ENCODE measurements at regions not wholly inside any gene's neighbourhood (a gene's known extent, or its start where the extent isn't known, plus 50 kb on each side); places are given as distances from the start of the nearest gene placed in this dataset.

GRCh38 chr5:3684771-3685354 is 89.2 kb downstream of the IRX1 start:
- no peak overlapping the region for H3K27ac Mint-ChIP-seq
- no peak overlapping the region for H3K27ac ChIP-seq (ENCODE audit: low read depth)
- H4K20me1 ChIP-seq (replicated peaks; ENCODE audit: insufficient read depth), result no peaks in the 10 kb centered on the region
- peaks cover 7% of the 10 kb centered on the region; the same call in 2 of the 3 replicates for H3K4me1 Mint-ChIP-seq
- no peak overlapping the region for H3K4me2 ChIP-seq
- no peak overlapping the region for H2AFZ ChIP-seq
- no peaks in the 10 kb centered on the region for H3F3A ChIP-seq (replicated peaks; ENCODE audit: low read depth)
- H3K4me1 ChIP-seq (ENCODE audit: insufficient read depth), result no peaks in the 10 kb centered on the region
- ATAC-seq (no peak), DNase-seq (ENCODE audit: low spot score) (no peak)
- H3K36me3 ChIP-seq (ENCODE audit: insufficient read depth), result no peaks in the 10 kb centered on the region
- no peaks in the 10 kb centered on the region for H3K36me3 Mint-ChIP-seq (ENCODE audit: low read depth)
- TF ChIP-seq NANOG (IDR thresholded peaks at IDR 0.05; ENCODE audit: borderline replicate concordance) (no peak), JUNB (IDR thresholded peaks at IDR 0.05; ENCODE audit: unreplicated experiment) (no peak), ZNF114 (CRISPR knock-in tag; IDR thresholded peaks at IDR 0.05) (no peak), ETS1 (IDR thresholded peaks at IDR 0.05) (no peak), POLR2AphosphoS5 (IDR thresholded peaks at IDR 0.05; ENCODE audit: low read depth) (no peak), REST (IDR thresholded peaks at IDR 0.05; ENCODE audit: unreplicated experiment) (no peak), ZNF331 (CRISPR knock-in tag; IDR thresholded peaks at IDR 0.05; ENCODE audit: low read depth) (no peak), CREB1 (CRISPR knock-in tag; IDR thresholded peaks at IDR 0.05; ENCODE audit: low read depth) (no peak), STAT1 (IDR thresholded peaks at IDR 0.05; ENCODE audit: unreplicated experiment) (no peak), EZH2phosphoT487 (IDR thresholded peaks at IDR 0.05; ENCODE audit: unreplicated experiment) (no peak), EZH2 (IDR thresholded peaks at IDR 0.05; ENCODE audit: low read depth, unreplicated experiment) (no peak)
- TF ChIP-seq, protein P1, sequence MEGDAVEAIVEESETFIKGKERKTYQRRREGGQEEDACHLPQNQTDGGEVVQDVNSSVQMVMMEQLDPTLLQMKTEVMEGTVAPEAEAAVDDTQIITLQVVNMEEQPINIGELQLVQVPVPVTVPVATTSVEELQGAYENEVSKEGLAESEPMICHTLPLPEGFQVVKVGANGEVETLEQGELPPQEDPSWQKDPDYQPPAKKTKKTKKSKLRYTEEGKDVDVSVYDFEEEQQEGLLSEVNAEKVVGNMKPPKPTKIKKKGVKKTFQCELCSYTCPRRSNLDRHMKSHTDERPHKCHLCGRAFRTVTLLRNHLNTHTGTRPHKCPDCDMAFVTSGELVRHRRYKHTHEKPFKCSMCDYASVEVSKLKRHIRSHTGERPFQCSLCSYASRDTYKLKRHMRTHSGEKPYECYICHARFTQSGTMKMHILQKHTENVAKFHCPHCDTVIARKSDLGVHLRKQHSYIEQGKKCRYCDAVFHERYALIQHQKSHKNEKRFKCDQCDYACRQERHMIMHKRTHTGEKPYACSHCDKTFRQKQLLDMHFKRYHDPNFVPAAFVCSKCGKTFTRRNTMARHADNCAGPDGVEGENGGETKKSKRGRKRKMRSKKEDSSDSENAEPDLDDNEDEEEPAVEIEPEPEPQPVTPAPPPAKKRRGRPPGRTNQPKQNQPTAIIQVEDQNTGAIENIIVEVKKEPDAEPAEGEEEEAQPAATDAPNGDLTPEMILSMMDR (conservative IDR thresholded peaks at IDR 0.05; ENCODE audit: low read depth in 2 of 2), result no peak
- TF ChIP-seq, protein P2, sequence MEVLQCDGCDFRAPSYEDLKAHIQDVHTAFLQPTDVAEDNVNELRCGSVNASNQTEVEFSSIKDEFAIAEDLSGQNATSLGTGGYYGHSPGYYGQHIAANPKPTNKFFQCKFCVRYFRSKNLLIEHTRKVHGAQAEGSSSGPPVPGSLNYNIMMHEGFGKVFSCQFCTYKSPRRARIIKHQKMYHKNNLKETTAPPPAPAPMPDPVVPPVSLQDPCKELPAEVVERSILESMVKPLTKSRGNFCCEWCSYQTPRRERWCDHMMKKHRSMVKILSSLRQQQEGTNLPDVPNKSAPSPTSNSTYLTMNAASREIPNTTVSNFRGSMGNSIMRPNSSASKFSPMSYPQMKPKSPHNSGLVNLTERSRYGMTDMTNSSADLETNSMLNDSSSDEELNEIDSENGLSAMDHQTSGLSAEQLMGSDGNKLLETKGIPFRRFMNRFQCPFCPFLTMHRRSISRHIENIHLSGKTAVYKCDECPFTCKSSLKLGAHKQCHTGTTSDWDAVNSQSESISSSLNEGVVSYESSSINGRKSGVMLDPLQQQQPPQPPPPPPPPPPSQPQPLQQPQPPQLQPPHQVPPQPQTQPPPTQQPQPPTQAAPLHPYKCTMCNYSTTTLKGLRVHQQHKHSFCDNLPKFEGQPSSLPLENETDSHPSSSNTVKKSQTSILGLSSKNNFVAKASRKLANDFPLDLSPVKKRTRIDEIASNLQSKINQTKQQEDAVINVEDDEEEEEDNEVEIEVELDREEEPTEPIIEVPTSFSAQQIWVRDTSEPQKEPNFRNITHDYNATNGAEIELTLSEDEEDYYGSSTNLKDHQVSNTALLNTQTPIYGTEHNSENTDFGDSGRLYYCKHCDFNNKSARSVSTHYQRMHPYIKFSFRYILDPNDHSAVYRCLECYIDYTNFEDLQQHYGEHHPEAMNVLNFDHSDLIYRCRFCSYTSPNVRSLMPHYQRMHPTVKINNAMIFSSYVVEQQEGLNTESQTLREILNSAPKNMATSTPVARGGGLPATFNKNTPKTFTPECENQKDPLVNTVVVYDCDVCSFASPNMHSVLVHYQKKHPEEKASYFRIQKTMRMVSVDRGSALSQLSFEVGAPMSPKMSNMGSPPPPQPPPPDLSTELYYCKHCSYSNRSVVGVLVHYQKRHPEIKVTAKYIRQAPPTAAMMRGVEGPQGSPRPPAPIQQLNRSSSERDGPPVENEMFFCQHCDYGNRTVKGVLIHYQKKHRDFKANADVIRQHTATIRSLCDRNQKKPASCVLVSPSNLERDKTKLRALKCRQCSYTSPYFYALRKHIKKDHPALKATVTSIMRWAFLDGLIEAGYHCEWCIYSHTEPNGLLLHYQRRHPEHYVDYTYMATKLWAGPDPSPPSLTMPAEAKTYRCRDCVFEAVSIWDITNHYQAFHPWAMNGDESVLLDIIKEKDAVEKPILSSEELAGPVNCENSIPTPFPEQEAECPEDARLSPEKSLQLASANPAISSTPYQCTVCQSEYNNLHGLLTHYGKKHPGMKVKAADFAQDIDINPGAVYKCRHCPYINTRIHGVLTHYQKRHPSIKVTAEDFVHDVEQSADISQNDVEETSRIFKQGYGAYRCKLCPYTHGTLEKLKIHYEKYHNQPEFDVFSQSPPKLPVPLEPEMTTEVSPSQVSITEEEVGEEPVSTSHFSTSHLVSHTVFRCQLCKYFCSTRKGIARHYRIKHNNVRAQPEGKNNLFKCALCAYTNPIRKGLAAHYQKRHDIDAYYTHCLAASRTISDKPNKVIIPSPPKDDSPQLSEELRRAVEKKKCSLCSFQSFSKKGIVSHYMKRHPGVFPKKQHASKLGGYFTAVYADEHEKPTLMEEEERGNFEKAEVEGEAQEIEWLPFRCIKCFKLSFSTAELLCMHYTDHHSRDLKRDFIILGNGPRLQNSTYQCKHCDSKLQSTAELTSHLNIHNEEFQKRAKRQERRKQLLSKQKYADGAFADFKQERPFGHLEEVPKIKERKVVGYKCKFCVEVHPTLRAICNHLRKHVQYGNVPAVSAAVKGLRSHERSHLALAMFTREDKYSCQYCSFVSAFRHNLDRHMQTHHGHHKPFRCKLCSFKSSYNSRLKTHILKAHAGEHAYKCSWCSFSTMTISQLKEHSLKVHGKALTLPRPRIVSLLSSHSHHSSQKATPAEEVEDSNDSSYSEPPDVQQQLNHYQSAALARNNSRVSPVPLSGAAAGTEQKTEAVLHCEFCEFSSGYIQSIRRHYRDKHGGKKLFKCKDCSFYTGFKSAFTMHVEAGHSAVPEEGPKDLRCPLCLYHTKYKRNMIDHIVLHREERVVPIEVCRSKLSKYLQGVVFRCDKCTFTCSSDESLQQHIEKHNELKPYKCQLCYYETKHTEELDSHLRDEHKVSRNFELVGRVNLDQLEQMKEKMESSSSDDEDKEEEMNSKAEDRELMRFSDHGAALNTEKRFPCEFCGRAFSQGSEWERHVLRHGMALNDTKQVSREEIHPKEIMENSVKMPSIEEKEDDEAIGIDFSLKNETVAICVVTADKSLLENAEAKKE (CRISPR knock-in tag; IDR thresholded peaks at IDR 0.05), result no peak
- no peaks in the 10 kb centered on the region for H3K9me2 ChIP-seq (ENCODE audit: insufficient read depth)
- H3K9me3 Mint-ChIP-seq, result peaks cover 4% of the 10 kb centered on the region
- H3K4me3 ChIP-seq, result no peak overlapping the region
- no peak overlapping the region for H3K4me3 Mint-ChIP-seq
- H3K27me3 ChIP-seq (ENCODE audit: insufficient read depth), result no peaks in the 10 kb centered on the region
- peaks cover 2% of the 10 kb centered on the region for H3K27me3 Mint-ChIP-seq (ENCODE audit: insufficient read depth, low read depth, poor library complexity)
- H3K79me2 ChIP-seq (replicated peaks; ENCODE audit: insufficient read depth), result no peaks in the 10 kb centered on the region

All from GM23338 (cell line).